ENCODE measurements at regions not wholly inside any gene's neighbourhood (a gene's known extent, or its start where the extent isn't known, plus 50 kb on each side); places are given as distances from the start of the nearest gene placed in this dataset.

DNA sequence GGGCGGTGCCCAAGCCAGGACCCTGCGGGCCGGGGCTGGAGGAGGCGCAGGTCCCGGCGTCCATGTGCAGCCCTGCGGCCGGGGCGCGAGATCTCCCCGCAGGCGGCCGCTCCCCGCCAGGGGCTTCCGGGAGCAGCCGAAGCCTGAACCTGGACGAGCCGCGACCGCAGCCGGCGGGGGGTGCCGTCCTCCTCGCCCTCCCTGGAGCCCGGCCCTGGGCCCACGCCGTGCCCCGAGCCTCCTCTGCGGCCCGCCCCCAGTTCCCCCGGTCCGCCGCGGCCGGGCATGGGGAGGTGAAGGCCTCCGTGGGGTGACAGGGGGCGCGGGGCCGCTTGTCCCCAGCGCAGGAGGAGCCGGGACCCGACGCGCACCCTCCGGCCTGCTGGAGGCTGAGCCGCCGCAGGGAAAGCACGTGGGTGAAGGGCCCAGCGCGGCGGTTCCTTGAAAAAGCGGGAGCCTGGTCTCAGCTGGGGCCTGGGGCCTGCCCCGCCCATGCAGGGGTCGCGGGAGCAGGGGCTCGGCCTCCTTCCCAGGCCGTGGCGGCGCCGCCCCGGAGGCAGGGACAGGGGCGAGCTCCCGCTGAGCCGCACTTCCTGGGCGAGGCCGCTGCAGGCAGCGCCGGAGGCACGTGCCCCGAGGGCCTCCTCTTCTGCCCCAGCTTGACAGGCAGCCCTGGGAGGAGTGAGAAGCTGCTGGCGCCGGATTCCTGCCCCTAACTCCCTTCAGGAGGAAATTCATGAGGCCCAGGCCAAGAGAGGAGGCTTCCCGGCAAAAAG lies 55.6 kb upstream of the PPP2R5C start:
- TF ChIP-seq, protein P1, sequence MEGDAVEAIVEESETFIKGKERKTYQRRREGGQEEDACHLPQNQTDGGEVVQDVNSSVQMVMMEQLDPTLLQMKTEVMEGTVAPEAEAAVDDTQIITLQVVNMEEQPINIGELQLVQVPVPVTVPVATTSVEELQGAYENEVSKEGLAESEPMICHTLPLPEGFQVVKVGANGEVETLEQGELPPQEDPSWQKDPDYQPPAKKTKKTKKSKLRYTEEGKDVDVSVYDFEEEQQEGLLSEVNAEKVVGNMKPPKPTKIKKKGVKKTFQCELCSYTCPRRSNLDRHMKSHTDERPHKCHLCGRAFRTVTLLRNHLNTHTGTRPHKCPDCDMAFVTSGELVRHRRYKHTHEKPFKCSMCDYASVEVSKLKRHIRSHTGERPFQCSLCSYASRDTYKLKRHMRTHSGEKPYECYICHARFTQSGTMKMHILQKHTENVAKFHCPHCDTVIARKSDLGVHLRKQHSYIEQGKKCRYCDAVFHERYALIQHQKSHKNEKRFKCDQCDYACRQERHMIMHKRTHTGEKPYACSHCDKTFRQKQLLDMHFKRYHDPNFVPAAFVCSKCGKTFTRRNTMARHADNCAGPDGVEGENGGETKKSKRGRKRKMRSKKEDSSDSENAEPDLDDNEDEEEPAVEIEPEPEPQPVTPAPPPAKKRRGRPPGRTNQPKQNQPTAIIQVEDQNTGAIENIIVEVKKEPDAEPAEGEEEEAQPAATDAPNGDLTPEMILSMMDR (IDR thresholded peaks at IDR 0.05): no peak
- TF ChIP-seq POLR2A (IDR thresholded peaks at IDR 0.05; ENCODE audit: low read length) (no peak), ZC3H11A (IDR thresholded peaks at IDR 0.05) (no peak), MYC (IDR thresholded peaks at IDR 0.05; ENCODE audit: borderline replicate concordance, low read length) (no peak), PHF8 (IDR thresholded peaks at IDR 0.05; ENCODE audit: borderline replicate concordance, low read depth) (no peak), TP53 (CRISPR knock-in tag; IDR thresholded peaks at IDR 0.05) (no peak)
- TF ChIP-seq, protein P2, sequence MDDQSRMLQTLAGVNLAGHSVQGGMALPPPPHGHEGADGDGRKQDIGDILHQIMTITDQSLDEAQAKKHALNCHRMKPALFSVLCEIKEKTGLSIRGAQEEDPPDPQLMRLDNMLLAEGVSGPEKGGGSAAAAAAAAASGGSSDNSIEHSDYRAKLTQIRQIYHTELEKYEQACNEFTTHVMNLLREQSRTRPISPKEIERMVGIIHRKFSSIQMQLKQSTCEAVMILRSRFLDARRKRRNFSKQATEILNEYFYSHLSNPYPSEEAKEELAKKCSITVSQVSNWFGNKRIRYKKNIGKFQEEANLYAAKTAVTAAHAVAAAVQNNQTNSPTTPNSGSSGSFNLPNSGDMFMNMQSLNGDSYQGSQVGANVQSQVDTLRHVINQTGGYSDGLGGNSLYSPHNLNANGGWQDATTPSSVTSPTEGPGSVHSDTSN (IDR thresholded peaks at IDR 0.05): no peak
- TF ChIP-seq, protein P3, sequence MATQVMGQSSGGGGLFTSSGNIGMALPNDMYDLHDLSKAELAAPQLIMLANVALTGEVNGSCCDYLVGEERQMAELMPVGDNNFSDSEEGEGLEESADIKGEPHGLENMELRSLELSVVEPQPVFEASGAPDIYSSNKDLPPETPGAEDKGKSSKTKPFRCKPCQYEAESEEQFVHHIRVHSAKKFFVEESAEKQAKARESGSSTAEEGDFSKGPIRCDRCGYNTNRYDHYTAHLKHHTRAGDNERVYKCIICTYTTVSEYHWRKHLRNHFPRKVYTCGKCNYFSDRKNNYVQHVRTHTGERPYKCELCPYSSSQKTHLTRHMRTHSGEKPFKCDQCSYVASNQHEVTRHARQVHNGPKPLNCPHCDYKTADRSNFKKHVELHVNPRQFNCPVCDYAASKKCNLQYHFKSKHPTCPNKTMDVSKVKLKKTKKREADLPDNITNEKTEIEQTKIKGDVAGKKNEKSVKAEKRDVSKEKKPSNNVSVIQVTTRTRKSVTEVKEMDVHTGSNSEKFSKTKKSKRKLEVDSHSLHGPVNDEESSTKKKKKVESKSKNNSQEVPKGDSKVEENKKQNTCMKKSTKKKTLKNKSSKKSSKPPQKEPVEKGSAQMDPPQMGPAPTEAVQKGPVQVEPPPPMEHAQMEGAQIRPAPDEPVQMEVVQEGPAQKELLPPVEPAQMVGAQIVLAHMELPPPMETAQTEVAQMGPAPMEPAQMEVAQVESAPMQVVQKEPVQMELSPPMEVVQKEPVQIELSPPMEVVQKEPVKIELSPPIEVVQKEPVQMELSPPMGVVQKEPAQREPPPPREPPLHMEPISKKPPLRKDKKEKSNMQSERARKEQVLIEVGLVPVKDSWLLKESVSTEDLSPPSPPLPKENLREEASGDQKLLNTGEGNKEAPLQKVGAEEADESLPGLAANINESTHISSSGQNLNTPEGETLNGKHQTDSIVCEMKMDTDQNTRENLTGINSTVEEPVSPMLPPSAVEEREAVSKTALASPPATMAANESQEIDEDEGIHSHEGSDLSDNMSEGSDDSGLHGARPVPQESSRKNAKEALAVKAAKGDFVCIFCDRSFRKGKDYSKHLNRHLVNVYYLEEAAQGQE (IDR thresholded peaks at IDR 0.05): no peak
